ENCODE measurements at regions not wholly inside any gene's neighbourhood (a gene's known extent, or its start where the extent isn't known, plus 50 kb on each side); places are given as distances from the start of the nearest gene placed in this dataset.

GRCh38 chr5:1948663-1949191 is 66.0 kb upstream of the IRX4 start:
- no peak for TF ChIP-seq EZH2 (IDR thresholded peaks at IDR 0.05; ENCODE audit: borderline replicate concordance, low read length)
- no peak for TF ChIP-seq CTCF (IDR thresholded peaks at IDR 0.05; ENCODE audit: low read length)

Measured in OCI-LY1 (cell line).